Rectal smooth muscle tissue (tissue), 1 donor: ENCODE measurements at regions not wholly inside any gene's neighbourhood (a gene's known extent, or its start where the extent isn't known, plus 50 kb on each side); places are given as distances from the start of the nearest gene placed in this dataset.
"Not testable (repeated sequence)": the region's sequence is repeated elsewhere in the genome, so short reads cannot be mapped to it uniquely, and the experiment has no call there.

Experiments
- H3K27ac ChIP-seq: one replicate; pipeline ENCODE4 v1.7.0; 2013; ENCODE audit warnings: low read depth, low read length, inconsistent platforms
- H3K27me3 ChIP-seq: one replicate; pipeline ENCODE4 v1.7.0; 2013; ENCODE audit warnings: low read length; ENCODE audit not compliant: control insufficient read depth, insufficient read depth
- H3K36me3 ChIP-seq: one replicate; pipeline ENCODE4 v1.7.0; 2013; ENCODE audit warnings: low read length; ENCODE audit not compliant: control insufficient read depth, insufficient read depth
- H3K4me1 ChIP-seq: one replicate; pipeline ENCODE4 v1.7.0; 2013; ENCODE audit warnings: low read length; ENCODE audit not compliant: control insufficient read depth, insufficient read depth
- H3K4me3 ChIP-seq: one replicate; pipeline ENCODE4 v1.7.0; 2013; ENCODE audit warnings: low read length
- H3K9ac ChIP-seq: one replicate; pipeline ENCODE4 v1.7.0; 2013; ENCODE audit warnings: low read length

- no peaks in the 10 kb centered on the region for H3K27me3 ChIP-seq
- H3K4me1 ChIP-seq = no peaks in the 10 kb centered on the region
- no peak overlapping the region for H3K27ac ChIP-seq
- H3K4me3 ChIP-seq = no peak overlapping the region
- H3K36me3 ChIP-seq = no peaks in the 10 kb centered on the region
- H3K9ac ChIP-seq = no peak overlapping the region
These were observed 1731.0 kb downstream of the GRIK2 start for GRCh38 chr6:103124471-103124870.

GRCh38 chr6:103122766-103123601 is 1729.5 kb downstream of the GRIK2 start:
- Histone ChIP-seq H3K4me3 (no peak overlapping the region), H3K4me1 (no peaks in the 10 kb centered on the region), H3K9ac (no peak overlapping the region), H3K27ac (no peak overlapping the region), H3K27me3 (no peaks in the 10 kb centered on the region), H3K36me3 (no peaks in the 10 kb centered on the region)

- no peak overlapping the region for H3K4me3 ChIP-seq
- H3K27me3 ChIP-seq = no peaks in the 10 kb centered on the region
- H3K9ac ChIP-seq = no peak overlapping the region
- no peaks in the 10 kb centered on the region for H3K4me1 ChIP-seq
- H3K27ac ChIP-seq = no peak overlapping the region
- no peaks in the 10 kb centered on the region for H3K36me3 ChIP-seq
These were observed 1725.5 kb downstream of the GRIK2 start for GRCh38 chr6:103119056-103119455.

GRCh38 chr6:103114582-103114981 is 1721.1 kb downstream of the GRIK2 start:
- Histone ChIP-seq H3K9ac (no peak overlapping the region), H3K4me3 (no peak overlapping the region), H3K36me3 (no peaks in the 10 kb centered on the region), H3K27ac (no peak overlapping the region), H3K27me3 (no peaks in the 10 kb centered on the region), H3K4me1 (no peaks in the 10 kb centered on the region)

- no peaks in the 10 kb centered on the region for H3K36me3 ChIP-seq
- no peaks in the 10 kb centered on the region for H3K4me1 ChIP-seq
- no peak overlapping the region for H3K4me3 ChIP-seq
- H3K27me3 ChIP-seq = no peaks in the 10 kb centered on the region
- no peak overlapping the region for H3K27ac ChIP-seq
- no peak overlapping the region for H3K9ac ChIP-seq
These were observed 1719.9 kb downstream of the GRIK2 start for GRCh38 chr6:103113416-103113815.

GRCh38 chr6:103107985-103108384 is 1714.5 kb downstream of the GRIK2 start:
- Histone ChIP-seq H3K27ac (no peak overlapping the region), H3K4me1 (no peaks in the 10 kb centered on the region), H3K36me3 (no peaks in the 10 kb centered on the region), H3K4me3 (no peak overlapping the region), H3K9ac (no peak overlapping the region), H3K27me3 (no peaks in the 10 kb centered on the region)

- Histone ChIP-seq H3K36me3 (no peaks in the 10 kb centered on the region), H3K9ac (no peak overlapping the region), H3K27ac (no peak overlapping the region), H3K4me3 (no peak overlapping the region), H3K4me1 (no peaks in the 10 kb centered on the region), H3K27me3 (no peaks in the 10 kb centered on the region)
These were observed 1712.2 kb downstream of the GRIK2 start for GRCh38 chr6:103105686-103106085.

- Histone ChIP-seq H3K4me1 (no peaks in the 10 kb centered on the region), H3K36me3 (no peaks in the 10 kb centered on the region), H3K4me3 (no peak overlapping the region), H3K9ac (no peak overlapping the region), H3K27ac (no peak overlapping the region), H3K27me3 (no peaks in the 10 kb centered on the region)
These were observed 1707.8 kb downstream of the GRIK2 start for GRCh38 chr6:103101267-103101666.

GRCh38 chr6:103092414-103092813 is 1698.9 kb downstream of the GRIK2 start:
- not testable (repeated sequence) for H3K27ac ChIP-seq, H3K9ac ChIP-seq, H3K4me1 ChIP-seq, H3K27me3 ChIP-seq, H3K36me3 ChIP-seq, H3K4me3 ChIP-seq

- no peaks in the 10 kb centered on the region for H3K36me3 ChIP-seq
- no peak overlapping the region for H3K9ac ChIP-seq
These were observed 1692.3 kb downstream of the GRIK2 start for GRCh38 chr6:103085801-103086200.

GRCh38 chr6:103081876-103082630 is 1688.5 kb downstream of the GRIK2 start:
- Histone ChIP-seq H3K4me1 (no peaks in the 10 kb centered on the region), H3K27ac (no peak overlapping the region), H3K36me3 (no peaks in the 10 kb centered on the region), H3K27me3 (no peaks in the 10 kb centered on the region), H3K9ac (no peak overlapping the region), H3K4me3 (no peak overlapping the region)

More at GRCh38 chr6:103085801-103086200, 1692.3 kb downstream of the GRIK2 start:
- Histone ChIP-seq H3K27ac (no peak overlapping the region), H3K27me3 (no peaks in the 10 kb centered on the region), H3K4me1 (no peaks in the 10 kb centered on the region), H3K4me3 (no peak overlapping the region)

- Histone ChIP-seq H3K36me3 (no peaks in the 10 kb centered on the region), H3K27me3 (no peaks in the 10 kb centered on the region), H3K9ac (no peak overlapping the region), H3K27ac (no peak overlapping the region), H3K4me3 (no peak overlapping the region), H3K4me1 (no peaks in the 10 kb centered on the region)
These were observed 1687.6 kb downstream of the GRIK2 start for GRCh38 chr6:103081126-103081525.
